Heart left ventricle (tissue), 16 donors: ENCODE measurements at regions not wholly inside any gene's neighbourhood (a gene's known extent, or its start where the extent isn't known, plus 50 kb on each side); places are given as distances from the start of the nearest gene placed in this dataset.

Source experiments
- ATAC-seq, 4 donors: fragments of 200-7000 bp; cut with Tn5 transposase; one replicate each; pipeline ENCODE4 v1.9.1; 2020 to 2022; ENCODE audit warnings: moderate library complexity in 4 of 4, mild to moderate bottlenecking in 3 of 4, moderate number of reproducible peaks in 1 of 4
- DNase-seq, 5 donors: peaks; one replicate each; pipeline ENCODE4 v3.0.0-alpha.2; 2020
- H3K27ac ChIP-seq, 12 donors: fragments of 200-600 bp; sonication (generic) in 4 of 12; one replicate each; pipeline versions ENCODE4 v1.5.0 to v1.8.0; 2016 to 2022; ENCODE audit warnings: mild to moderate bottlenecking in 2 of 12
- H3K27me3 ChIP-seq, 9 donors: fragments of 200-600 bp; sonication (generic) in 2 of 9; one replicate each; pipeline versions ENCODE4 v1.5.1 to v1.8.0; 2016 to 2022; ENCODE audit warnings: mild to moderate bottlenecking in 3 of 9
- H3K36me3 ChIP-seq, 9 donors: fragments of 200-600 bp; sonication (generic) in 2 of 9; one replicate each; pipeline versions ENCODE4 v1.5.0 to v1.8.0; 2018 to 2022; ENCODE audit warnings: mild to moderate bottlenecking in 2 of 9
- H3K4me1 ChIP-seq, 12 donors: fragments of 200-600 bp; sonication (generic) in 4 of 12; one replicate each; pipeline versions ENCODE4 v1.5.0 to v1.8.0; 2016 to 2022; ENCODE audit warnings: mild to moderate bottlenecking in 3 of 12
- H3K4me3 ChIP-seq, 12 donors: fragments of 200-600 bp; sonication (generic) in 4 of 12; one replicate each; pipeline versions ENCODE4 v1.5.0 to v1.8.0; 2017 to 2022; ENCODE audit warnings: mild to moderate bottlenecking in 9 of 12, moderate library complexity in 4 of 12
- H3K9me3 ChIP-seq, 12 donors: fragments of 200-600 bp; sonication (generic) in 4 of 12; one replicate each; pipeline versions ENCODE4 v1.5.0 to v1.8.0; 2016 to 2022; ENCODE audit warnings: mild to moderate bottlenecking in 1 of 12
- CTCF ChIP-seq, 12 donors: fragments of 200-600 bp; sonication (generic) in 4 of 12; IDR thresholded peaks; one replicate each; pipeline versions ENCODE4 v1.5.0 to v1.8.0; 2018 to 2022; ENCODE audit warnings: antibody characterized with exemption in 12 of 12, mild to moderate bottlenecking in 5 of 12
- POLR2A ChIP-seq, 2 donors: fragments of 450-650 bp; IDR thresholded peaks; one replicate each; pipeline ENCODE4 v1.6.1; 2017; ENCODE audit warnings: antibody characterized with exemption in 2 of 2, mild to moderate bottlenecking in 2 of 2, moderate library complexity in 2 of 2
- WGBS, 4 donors: extraction: QIAGEN DNeasy Blood & Tissue Kit in 2 of 4; methylation state at CpG; one replicate each; pipeline versions ENCODE4 v1.1.5 to v1.1.7; 2013 to 2018; 5-methylcytosine and 5-hydroxymethylcytosine counted together
- intact Hi-C, 10 donors: fragments of 100-400 bp; cut with DNase I; formaldehyde crosslinking; loops; one replicate each; pipeline versions ENCODE4 v1.11.1 to v1.14.2; 2022
- donor health status: ischemic (EF 13 %, LVEDD 7.1; RV severe dilation, severe dysfunction).
- donor health status: healthy with polysubstance abuse.
- donor health status: DM: no; HTN: yes; CAD: no.
- donor health status: DM: no; HTN: no; CAD: no.
- donor health status: ischemic (EF 25% LVEDD 6.9; RV normal size, moderate dysfunction).
- donor health status: ischemic (EF 25% LVEDD 5.7; RV mildly dilated, moderate dysfunction).
- donor health status: healthy.
- donor health status: DM: yes; HTN: yes; CAD: no.
- donor health status: ischemic (EF 35%, LVEDD 5.7; RV mildly dilated, moderate dysfunction).
- donor health status: nonischemic (EF 11% LVEDD 7.7; RV severe dilation, severe dysfunction).
- donor health status: DM: yes; HTN: yes; CAD: no.
- donor health status: PGD.
- donor health status: ischemic (EF 29% LVEDD 5.4; RV normal size, mild dysfunction).
- donor health status: nonischemic (EF 23%, LVEDD 6.1; RV moderate dilation, normal function).

DNA sequence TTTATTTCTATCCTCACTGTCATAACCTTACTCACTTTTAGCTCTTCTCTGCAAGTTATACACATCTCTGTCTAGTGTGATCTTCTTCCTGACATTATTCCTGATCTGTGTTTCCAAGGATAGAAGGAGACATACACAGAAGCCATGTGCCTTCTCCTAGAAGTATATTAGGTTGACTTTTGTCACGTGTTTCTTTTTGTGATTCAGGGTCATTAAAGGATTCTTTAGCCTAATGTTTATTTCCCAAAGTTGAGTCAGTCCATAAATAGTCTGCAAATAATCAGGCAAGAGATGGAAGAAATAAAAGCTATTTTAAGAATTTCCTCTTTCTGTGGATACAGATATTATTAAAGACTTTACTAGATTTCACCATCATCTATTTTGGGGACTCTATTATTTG lies 214.1 kb upstream of the GOT2 start:
- 43 to 60% (median 51%) methylated on average over 1 of the region's 1 CpG for WGBS, 4 donors
- no peak for TF ChIP-seq CTCF (IDR thresholded peaks at IDR 0.05)
- no peak for TF ChIP-seq POLR2A (IDR thresholded peaks at IDR 0.05)
- ATAC-seq, result no peak
- intact Hi-C loops, result no loop called here
- H3K27me3 ChIP-seq, result no peaks in the 10 kb centered on the region
- DNase-seq, result no peak
- no peak overlapping the region for H3K4me3 ChIP-seq
- no peaks in the 10 kb centered on the region for H3K36me3 ChIP-seq
- H3K27ac ChIP-seq, result no peak overlapping the region
- no peaks in the 10 kb centered on the region for H3K4me1 ChIP-seq
- H3K9me3 ChIP-seq, result peaks cover 0 to 11% (median 0%) of the 10 kb centered on the region in 12 donors

GRCh38 chr16:58940609-58941008 lies 206.5 kb upstream of the GOT2 start:
- Histone ChIP-seq H3K27me3 (no peaks in the 10 kb centered on the region), H3K9me3 (no peaks in the 10 kb centered on the region), H3K27ac (no peak overlapping the region), H3K4me1 (peaks cover 0 to 6% (median 0%) of the 10 kb centered on the region in 12 donors), H3K36me3 (no peaks in the 10 kb centered on the region), H3K4me3 (no peak overlapping the region)
- intact Hi-C loops, result no loop called here
- TF ChIP-seq POLR2A (IDR thresholded peaks at IDR 0.05) (no peak), CTCF (IDR thresholded peaks at IDR 0.05) (no peak)
- ATAC-seq, result no peak
- WGBS, 4 donors, result 86 to 91% (median 87%) methylated on average over 2 of the region's 2 CpGs
- no peak for DNase-seq

GRCh38 chr16:58938811-58939210 lies 204.7 kb upstream of the GOT2 start:
- 20 to 31% (median 26%) methylated on average over 7 of the region's 7 CpGs for WGBS, 4 donors
- Histone ChIP-seq H3K4me1 (peaks cover 0 to 6% (median 0%) of the 10 kb centered on the region in 12 donors), H3K36me3 (no peaks in the 10 kb centered on the region), H3K4me3 (no peak overlapping the region), H3K27me3 (no peaks in the 10 kb centered on the region), H3K27ac (no peak overlapping the region), H3K9me3 (peaks cover 0 to 7% (median 0%) of the 10 kb centered on the region in 12 donors)
- DNase-seq, result no peak
- intact Hi-C loops, result loop anchor here in 1 of 10 donors (10.0 kb wide), 1 partner anchor 56 kb away; no protein-coding TSS in a partner anchor
- peak in 1 of 4 donors; percentile 34 for ATAC-seq
- TF ChIP-seq CTCF (IDR thresholded peaks at IDR 0.05) (no peak), POLR2A (IDR thresholded peaks at IDR 0.05) (no peak)

DNA sequence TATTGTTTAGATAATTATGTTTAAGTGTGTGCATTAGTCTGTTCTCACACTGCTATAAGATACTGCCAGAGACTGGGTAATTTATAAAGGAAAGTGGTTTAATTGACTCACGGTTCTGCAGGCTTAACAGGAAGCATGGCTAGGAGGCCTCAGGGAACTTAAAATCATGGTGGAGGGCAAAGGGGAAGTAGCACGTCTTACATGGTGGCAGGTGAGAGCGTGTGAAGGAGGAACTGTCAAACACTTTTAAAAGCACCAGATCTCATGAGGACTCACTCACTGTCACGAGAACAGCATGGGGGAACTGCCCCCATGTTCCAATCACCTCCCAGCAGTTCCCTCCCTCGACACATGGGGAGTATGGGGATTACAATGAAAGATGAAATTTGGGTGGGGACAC lies 203.5 kb upstream of the GOT2 start:
- 46 to 64% (median 53%) methylated on average over 5 of the region's 5 CpGs for WGBS, 4 donors
- no peak for DNase-seq

More for the DNA sequence above, 203.5 kb upstream of the GOT2 start:
- H3K27ac ChIP-seq, result no peak overlapping the region
- no peaks in the 10 kb centered on the region for H3K27me3 ChIP-seq
- TF ChIP-seq CTCF (IDR thresholded peaks at IDR 0.05) (no peak), POLR2A (IDR thresholded peaks at IDR 0.05) (no peak)
- no peaks in the 10 kb centered on the region for H3K36me3 ChIP-seq
- no peak overlapping the region for H3K4me3 ChIP-seq
- intact Hi-C loops, result loop anchor here in 1 of 10 donors (10.0 kb wide), 1 partner anchor 57 kb away; no protein-coding TSS in a partner anchor
- no peak for ATAC-seq
- H3K9me3 ChIP-seq, result peaks cover 0 to 13% (median 0%) of the 10 kb centered on the region in 12 donors
- peaks cover 0 to 6% (median 0%) of the 10 kb centered on the region in 12 donors for H3K4me1 ChIP-seq
